DMS53 (cell line): ENCODE measurements at regions not wholly inside any gene's neighbourhood (a gene's known extent, or its start where the extent isn't known, plus 50 kb on each side); places are given as distances from the start of the nearest gene placed in this dataset.
"Not testable (repeated sequence)": the region's sequence is repeated elsewhere in the genome, so short reads cannot be mapped to it uniquely, and the experiment has no call there.

Source experiments
- DNase-seq: peaks from one replicate; lab custom pipeline; 2025; lab: John Stamatoyannopoulos, UW

DNA sequence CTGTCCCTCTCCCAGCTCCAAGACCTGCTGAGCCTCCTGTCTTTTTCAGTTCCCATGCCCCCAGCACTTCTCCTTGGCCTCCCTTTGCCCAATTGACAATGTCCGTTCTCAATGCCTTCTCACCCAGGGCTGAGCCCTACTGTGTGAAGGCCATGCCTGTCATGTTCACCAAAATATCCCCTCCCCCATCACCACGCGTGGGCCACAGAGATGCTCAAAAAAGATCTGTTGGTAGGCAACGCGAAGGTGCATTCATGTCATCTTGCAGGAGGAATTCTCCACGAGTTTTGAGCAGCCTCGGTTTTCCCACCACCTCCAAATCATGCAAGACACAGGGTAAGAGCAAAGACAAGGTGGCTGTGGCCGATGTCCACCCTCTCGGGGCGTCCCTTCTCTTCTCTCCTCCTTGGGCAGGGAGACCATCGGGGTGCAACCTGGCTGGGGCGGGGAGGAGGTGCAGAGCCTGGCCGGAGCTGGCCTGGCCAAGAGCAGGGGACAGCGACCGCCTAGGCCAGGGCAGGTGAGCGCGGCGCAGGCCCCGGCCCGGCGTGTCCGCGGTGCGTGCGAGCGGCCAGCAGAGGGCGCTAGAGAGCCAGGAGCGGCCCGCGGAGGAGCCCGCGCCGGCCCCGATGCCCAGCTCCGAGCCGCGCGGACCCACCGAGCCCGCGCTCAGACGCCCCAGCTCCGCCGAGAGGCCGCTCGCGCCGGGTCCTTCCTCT is 56.3 kb upstream of the KRTAP5-11 start:
- peak; percentile 80 for DNase-seq

DNA sequence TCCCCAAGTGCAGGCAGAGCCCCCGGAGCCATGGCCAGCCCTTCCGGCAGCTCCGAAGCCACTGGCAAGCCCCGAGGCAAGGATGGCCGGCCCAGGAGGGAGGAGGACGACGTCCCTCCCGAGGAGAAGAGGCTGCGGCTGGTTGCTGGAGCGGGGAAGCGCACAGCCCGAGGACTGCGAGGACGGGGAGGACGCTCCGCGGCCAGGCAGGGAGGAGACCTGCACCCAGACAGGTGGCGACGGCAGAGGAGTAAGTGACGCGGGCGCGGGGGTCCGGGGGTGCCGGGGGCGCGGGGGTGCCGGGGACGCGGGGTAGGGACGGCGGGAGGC is 56.8 kb upstream of the KRTAP5-11 start:
- DNase-seq, result peak; percentile 80

DNA sequence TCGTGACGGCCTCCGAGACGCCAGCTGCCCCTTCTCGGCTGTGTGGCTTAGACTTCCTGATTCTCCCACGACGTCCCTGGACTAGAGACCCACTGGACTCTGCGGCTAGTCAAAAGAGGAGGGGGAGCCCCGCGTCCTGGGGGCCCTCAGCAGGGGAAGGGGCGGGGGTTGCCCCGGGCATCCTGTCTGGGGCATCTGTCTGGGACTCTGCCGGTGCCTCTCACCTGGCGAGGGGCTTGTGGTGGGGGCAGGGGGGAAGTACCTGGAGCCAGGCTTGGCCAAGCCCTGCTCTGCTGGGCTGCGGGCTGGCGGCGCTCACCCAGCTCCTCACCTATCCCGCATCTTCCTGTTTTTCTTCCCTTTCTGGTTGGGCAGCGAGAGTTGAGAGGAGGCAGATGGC is 57.2 kb upstream of the KRTAP5-11 start:
- not testable (repeated sequence) for DNase-seq

DNA sequence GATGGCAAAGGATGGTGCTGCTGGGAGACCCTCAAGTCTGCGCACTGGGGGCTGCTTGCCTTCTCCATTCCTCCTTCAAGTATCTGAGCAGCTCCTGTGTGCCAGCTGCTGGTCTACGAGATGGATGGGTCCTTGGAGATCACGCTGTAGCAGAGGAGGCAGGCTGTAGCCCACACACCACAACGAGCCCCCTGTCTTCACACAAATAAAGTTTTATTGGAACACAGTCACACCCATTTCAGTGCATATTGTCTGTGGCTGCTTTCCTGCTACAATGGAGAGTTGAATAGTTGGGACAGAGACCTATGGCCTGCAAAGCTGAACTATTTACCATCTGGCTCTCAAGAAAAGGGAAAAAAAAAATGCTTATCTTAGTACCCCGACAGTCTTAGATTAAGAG is 64.4 kb upstream of the KRTAP5-11 start:
- DNase-seq, result not testable (repeated sequence)

DNA sequence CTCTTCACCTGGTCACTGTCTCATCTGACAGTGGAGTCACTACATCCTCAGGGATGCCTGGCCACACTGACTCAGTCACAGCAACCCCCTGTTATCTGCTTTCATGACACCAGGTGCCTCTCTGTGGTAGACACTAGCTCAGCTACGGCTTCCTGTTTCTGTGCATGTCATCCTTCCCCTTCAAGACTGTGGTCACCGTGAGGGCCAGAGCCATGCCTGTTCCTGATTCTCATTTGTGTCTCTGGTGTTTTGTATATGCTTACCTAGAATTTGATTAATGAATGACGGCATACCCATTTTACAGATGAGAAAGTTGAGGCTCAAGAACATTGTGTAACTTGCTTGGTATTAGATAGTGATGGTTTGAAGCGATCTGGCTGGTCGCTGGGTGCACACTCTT is 70.3 kb upstream of the KRTAP5-11 start:
- DNase-seq, result not testable (repeated sequence)

DNA sequence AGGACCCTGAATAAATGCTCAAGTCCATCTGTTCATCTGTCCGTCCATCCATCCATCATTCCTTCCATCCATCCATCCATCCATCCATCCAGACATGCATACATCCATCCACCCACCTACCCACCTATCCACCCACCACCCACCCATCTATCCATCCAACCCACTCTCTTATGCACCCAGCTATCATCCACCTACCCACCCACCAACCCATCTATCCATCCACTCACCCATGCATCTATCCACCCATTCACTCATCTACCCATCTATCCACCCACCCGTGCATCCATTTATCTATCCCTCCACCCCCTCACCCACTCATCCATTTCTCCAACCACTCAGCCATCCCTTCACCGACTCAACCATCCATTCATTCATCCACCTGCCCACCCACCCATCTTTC is 71.7 kb upstream of the KRTAP5-11 start:
- DNase-seq, result not testable (repeated sequence)

DNA sequence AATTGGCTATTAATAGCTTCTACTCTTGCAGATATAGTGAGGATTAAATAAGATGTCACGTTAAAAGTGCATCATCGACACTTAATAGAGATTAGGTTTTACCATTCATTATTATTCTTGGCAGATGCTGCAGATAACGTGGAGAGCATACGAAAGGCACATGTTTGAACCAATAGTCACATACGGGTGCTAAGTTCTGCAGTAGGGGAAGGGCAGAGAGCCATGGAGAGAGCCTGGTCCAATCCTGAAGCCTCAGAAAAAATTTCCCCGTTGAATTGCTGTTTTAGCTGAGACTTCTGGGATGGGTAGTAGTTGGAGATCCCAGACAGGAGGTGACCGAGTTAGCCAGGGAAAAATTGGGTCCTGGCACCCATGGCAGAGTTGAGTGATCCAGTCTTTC is 72.4 kb upstream of the KRTAP5-11 start:
- not testable (repeated sequence) for DNase-seq

DNA sequence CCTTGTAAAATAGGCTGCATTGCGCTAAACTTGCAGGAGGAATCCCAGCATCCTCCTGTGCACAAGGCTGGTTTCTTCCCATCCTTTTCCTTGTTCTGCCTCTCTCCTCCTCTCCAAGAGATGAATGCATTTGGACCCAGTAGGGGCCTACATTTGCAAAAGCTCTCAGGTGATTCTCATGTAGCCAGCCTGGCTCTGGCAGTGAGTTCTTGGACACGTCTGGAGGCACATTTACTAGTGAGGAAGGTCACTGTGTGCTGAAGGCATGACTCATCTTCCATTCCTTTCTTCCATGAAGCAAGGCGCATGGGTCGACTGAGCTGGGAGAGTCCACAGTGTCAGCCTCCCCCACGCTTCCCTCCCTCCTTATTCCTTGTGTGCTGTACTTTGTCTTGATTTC is 73.8 kb upstream of the KRTAP5-11 start:
- DNase-seq, result peak; percentile 40

DNA sequence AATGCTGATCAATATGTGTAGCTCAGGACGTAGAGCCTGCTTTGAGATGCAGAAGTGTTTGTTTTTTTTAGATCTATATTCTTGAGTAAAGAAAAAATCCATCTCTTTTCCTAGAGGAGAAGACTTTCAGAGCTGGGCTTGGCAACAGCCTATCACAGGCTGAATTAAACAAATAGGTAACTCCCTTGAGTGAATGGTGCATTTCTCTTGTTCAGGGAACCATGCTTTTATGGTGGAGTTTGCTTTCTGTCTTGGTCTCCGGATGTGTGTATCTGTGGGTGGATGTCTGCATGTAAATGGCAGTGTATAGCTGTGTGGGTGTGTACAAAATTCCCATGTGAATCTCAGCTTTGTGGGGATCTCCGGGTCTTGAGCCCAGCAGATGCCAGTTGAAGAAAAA is 82.3 kb upstream of the KRTAP5-11 start:
- DNase-seq, result not testable (repeated sequence)

DNA sequence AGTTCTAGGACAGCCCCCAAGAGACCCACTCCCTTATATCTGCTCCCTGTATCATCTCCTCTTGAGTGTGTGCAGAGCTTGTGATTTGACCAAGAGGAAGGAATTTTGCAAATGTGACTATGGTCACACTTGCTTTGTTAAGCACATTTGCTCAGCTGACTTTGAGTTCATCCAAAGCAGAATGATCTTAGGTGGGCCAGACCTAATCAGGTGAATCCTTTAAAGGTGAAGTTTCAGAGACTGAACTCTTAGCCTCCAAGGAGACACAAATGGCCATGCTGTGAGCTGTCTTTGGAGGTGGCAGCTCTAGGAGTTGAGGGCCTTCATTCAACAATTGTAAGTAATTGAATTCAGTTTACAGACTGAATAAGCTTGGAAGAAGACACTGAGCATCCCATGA is 115.4 kb upstream of the KRTAP5-11 start:
- DNase-seq, result not testable (repeated sequence)

DNA sequence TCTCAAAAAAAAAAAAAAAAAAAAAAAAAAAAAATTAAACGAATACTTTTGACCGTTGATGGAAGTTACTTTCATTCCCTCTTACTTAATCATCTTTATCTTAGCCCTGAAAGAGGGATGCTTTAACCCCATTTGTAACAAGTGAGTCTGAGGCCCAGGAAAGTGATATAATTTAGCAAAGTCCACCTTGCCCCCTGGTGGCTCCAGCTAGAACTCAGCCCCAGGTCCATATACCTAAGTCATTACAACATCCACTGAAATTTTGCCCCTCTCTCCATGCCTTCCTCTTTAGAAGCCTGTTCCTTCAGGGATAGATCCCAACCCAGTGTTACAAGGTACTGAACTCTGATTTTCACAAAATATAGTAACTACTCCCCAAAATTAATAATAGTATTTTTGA is 116.3 kb upstream of the KRTAP5-11 start:
- peak; percentile 69 for DNase-seq

DNA sequence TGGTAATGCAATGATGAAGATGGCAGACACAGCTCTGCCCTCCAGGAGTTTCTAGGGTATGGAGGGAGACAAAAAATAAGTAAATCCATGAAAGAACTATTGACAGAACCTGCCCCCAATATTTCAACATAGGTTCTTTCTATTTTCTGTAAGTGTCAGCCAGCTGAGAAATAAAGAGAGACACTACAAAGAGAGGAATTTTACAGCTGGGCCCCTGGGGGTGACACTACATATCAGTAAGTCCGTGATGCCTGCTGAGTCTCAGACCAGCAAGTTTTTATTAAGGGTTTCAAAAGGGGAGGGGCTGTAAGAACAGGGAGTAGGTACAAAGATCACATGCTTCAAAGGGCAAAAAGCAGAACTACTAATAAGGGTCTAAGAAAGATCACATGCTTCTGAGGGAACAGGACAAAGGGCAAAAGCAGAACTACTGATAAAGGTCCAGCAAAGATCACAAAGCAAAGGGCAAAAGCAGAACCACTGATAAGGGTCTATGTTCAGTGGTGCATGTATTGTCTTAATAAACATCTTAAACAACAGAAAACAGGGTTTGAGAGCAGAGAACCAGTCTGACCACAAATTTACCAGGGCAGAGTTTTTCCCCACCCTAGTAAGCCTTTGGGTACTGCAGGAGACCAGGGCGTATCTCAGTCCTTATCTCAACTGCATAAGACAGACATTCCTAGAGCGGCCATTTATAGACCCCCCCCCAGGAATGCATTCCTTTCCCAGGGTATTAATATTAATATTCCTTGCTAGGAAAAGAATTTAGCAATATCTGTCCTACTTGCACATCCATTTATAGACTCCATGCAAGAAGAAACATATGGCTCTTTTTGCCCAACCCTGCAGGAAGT is 119.0 kb upstream of the KRTAP5-11 start:
- DNase-seq, result not testable (repeated sequence)

DNA sequence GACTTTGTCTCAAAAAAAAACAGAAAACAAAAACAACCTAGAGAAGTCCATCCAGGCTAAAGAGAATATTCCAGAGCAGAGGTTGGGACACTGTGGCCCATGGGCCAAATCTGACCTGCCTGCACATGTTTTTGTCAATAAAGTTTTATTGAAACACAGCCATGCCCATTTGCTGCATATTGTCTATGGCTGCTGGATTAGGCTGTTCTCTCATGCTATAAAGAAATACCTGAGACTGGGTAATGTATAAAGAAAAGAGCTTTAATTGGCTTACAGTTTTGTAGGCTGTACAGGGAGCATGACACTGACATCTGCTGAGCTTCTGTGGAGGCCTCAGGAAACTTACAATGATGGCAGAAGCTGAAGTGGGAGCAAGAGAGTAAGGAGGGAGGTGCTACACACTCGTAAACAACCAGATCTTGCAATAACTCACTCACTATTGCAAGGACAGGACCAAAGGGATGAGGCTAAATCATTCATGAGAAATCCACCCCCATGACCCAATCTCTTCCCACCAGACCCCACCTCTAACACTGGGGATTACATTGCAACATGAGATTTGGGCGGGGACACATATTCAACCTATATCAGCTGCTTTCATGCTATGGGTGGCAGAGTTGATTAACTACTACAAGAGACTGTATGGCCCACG is 122.5 kb upstream of the KRTAP5-11 start:
- DNase-seq, result not testable (repeated sequence)

DNA sequence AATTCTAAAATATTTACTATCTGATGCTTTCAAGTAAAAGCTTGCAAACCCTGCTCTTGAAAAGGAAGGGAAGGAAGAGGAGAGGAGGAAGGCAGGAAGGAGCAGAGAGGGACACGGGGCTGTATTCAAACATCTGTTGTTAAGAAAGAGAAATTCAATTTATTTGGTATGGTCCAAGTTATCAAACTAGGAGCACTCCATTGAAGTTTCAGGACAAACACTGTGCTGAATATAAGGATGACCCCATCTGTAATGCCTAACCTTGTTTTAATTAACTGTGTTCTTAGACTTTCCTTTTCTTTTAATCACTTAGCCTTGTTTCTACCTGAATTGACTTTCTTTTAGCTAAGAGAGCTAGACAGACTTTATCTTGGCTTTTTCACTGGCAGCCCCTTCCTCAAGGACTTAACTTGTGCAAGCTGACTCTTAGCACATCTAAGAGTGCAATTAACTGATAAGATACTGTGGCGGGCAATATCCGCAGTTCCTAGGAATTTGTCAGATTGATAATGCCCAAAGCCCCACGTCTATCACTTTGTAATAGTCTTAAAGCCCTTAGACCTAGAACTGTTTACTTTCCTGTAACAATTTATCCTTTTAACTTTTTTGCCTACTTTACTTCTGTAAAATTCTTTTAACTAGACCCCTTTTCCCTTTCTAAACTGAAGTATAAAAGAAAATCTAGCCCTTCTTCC is 123.2 kb upstream of the KRTAP5-11 start:
- DNase-seq, result not testable (repeated sequence)

DNA sequence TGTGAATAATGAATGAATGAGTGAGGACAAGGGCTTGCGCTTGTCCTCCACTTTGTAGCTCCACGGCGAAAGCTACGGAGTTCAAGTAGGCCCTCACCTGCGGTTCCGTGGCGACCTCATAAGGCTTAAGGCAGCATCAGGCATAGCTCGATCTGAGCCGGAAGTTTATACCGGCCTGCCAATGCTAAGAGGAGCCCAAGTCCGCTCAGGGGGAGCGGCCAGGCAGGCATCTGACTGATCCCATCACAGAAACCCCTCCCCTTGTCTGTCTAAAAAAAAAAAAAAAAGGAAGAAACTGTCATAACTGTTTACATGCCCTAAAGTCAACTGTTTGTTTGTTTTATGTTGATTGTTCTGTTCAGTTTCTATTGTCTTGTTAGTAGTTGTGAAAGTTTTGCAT is 124.4 kb upstream of the KRTAP5-11 start:
- not testable (repeated sequence) for DNase-seq

DNA sequence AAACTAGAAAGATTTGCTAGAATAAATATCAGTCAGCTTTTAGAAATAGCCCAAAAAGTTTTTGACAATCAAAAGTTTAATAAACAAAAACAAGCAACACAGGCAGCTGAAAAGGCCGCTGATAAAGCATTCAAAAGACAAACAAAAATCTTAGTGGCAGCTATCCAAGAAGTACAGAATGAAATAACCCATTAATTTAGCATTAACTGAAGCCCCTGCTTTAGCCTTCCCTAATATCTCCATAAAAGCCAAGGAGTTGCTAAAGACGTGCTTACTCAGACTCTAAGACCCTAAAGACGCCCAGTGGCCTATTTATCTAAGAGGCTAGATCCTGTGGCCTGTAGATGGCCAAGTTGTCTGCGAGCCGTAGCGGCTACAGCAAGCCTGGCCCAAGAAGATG is 123.5 kb upstream of the DEFB108B start:
- DNase-seq, result not testable (repeated sequence)

DNA sequence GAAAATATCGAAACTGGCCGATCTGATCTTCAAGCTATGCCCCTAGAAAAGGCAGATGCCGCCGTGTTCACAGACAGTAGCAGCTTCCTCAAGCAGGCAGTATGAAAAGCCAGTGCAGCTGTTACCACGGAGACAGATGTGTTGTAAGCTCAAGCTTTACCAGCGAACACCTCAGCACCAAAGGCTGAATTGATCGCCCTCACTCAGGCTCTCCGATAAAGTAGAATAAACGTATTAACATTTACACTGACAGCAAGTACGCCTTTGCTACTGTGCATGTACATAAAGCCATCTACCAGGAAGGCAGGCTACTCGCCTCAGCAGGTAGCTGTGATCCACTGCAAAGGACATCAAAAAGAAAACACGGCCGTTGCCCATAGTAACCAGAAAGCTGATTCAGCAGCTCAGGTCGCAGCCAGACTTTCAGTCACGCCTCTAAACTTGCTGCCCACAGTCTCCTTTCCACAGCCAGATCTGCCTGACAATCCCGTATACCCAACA is 122.8 kb upstream of the DEFB108B start:
- DNase-seq, result peak; percentile 85

DNA sequence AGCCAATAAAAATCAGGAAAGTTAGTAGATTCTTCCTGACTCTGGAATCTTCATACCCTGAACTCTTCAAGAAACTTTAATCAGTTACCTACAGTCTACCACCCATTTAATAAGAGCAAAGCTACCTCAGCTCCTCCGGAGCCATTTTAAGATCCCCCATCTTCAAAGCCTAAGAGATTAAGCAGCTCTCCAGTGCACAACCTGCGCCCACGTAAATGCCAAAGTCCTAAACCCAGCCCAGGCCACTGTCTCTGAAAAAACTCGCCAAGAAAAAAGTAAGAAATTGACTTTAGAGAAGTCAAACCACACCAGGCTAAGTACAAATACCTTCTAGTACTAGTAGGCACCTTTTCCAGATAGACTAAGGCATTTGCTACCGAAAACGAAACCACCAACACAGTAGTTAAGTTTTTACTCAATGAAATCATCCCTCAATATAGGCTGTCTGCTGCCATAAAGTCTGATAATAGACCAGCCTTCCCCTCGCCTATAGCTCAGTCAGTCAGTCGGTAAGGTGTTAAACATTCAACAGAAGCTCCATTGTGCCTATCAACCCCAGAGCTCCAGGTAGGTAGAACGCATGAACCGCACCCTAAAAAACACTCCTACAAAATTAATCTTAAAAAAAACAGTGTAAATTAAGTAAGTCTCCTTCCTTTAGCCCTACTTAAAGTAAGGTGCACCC is 122.2 kb upstream of the DEFB108B start:
- DNase-seq, result not testable (repeated sequence)

DNA sequence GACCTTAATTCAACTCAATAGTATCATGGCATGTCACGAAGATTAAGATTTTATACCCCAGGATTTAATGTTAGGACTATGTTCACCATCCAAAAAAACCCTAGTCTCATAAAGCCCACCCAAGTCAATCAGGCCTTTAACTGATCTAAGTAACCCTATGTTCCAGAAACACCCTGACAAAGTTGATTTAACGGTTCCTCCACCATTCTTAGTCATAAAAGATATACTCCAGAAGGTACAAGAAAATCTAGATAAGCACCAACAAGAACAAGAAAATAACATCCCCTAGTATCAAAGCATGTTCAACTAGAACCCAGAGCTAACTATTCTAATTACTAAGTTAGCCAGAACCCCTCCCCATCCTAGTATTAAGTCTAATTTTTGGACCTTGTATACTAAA is 120.7 kb upstream of the DEFB108B start:
- DNase-seq, result not testable (repeated sequence)

DNA sequence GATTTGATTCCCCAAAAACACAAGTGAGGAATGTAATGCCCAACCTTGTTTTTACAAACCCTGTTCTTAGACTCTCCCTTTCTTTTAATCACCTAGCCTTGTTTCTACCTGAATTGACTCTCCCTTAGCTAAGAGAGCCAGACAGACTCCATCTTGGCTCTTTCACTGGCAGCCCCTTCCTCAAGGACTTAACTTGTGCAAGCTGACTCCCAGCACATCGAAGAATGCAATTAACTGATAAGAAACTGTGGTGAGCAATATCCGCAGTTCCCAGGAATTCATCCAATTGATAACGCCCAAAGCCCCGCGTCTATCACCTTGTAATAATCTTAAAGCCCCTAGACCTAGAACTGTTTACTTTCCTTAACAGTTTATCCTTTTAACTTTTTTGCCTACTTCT is 120.2 kb upstream of the DEFB108B start:
- DNase-seq, result not testable (repeated sequence)

DNA sequence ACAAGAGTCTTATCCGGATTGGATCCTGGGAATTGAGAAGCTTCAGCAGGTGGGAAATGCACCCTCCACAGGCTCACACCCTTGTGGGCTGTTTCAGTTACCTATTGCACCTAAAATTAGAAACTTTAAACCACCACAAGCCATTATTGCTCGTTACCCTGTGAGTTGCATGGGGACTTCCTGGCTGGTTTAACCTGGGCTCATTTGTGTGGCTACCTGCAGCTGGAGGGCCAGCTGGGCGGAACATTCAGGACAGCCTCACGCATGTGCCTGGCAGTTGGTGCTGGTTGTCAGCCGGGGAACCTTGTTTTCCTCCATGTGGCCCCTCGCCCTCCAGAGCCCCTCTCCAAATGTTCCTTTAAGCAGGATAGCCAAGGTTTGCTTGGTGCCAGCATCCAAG is 118.5 kb upstream of the DEFB108B start:
- DNase-seq, result not testable (repeated sequence)
